Spleen (tissue), 7 donors: ENCODE measurements at regions not wholly inside any gene's neighbourhood (a gene's known extent, or its start where the extent isn't known, plus 50 kb on each side); places are given as distances from the start of the nearest gene placed in this dataset.

Experiments
- POLR2A ChIP-seq, 3 donors: fragments of 450-650 bp; IDR thresholded peaks; one replicate each; pipeline ENCODE4 v1.5.1; 2017; ENCODE audit warnings: antibody characterized with exemption in 3 of 3, mild to moderate bottlenecking in 1 of 3
- POLR2AphosphoS5 ChIP-seq, 3 donors: sonication (generic); formaldehyde crosslinking; IDR thresholded peaks; one replicate each; pipeline ENCODE4 v1.5.1; 2017; ENCODE audit warnings: antibody characterized with exemption in 3 of 3
- TF ChIP-seq, protein P1 (sequence below), 11 experiments: fragments of 200-600 bp in 7 of 11; fragments of 450-650 bp in 4 of 11; sonication (generic) in 4 of 11; IDR thresholded peaks in 8 of 11; conservative IDR thresholded peaks in 3 of 11; 1 replicate in 7 of 11; 2 replicates in 4 of 11; pipeline versions ENCODE4 v1.4.0 to v1.8.0; 2016 to 2021; ENCODE audit warnings: antibody characterized with exemption in 11 of 11, inconsistent platforms in 4 of 11, mild to moderate bottlenecking in 1 of 11
- donor health status: DM: no; HTN: no; CAD: no; lungs with moderate emphysema.
- donor health status: DM: no; HTN: no; CAD: no.
- donor health status: DM: no; HTN: no; CAD: no.

DNA sequence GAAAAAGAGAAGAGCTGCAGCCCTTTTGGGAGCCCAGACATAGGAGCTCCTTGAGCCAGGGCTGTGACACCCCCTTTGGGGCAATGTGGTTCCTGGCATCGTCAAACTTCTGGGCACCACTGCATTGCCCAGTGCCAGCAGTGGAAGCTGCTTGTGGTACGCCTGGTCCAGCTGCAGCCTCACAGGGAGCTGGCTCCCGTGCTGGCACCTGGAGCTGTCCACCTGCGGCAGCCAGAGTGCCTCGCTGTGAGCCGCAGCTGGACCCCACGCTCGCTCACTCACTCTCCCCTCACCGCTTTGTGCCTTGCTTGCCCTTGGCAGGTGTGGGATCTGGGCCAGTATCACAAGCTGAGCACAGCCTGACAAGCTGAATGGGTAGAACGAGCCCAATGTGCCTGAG lies 1150.8 kb upstream of the CDH6 start:
- TF ChIP-seq, protein P1, sequence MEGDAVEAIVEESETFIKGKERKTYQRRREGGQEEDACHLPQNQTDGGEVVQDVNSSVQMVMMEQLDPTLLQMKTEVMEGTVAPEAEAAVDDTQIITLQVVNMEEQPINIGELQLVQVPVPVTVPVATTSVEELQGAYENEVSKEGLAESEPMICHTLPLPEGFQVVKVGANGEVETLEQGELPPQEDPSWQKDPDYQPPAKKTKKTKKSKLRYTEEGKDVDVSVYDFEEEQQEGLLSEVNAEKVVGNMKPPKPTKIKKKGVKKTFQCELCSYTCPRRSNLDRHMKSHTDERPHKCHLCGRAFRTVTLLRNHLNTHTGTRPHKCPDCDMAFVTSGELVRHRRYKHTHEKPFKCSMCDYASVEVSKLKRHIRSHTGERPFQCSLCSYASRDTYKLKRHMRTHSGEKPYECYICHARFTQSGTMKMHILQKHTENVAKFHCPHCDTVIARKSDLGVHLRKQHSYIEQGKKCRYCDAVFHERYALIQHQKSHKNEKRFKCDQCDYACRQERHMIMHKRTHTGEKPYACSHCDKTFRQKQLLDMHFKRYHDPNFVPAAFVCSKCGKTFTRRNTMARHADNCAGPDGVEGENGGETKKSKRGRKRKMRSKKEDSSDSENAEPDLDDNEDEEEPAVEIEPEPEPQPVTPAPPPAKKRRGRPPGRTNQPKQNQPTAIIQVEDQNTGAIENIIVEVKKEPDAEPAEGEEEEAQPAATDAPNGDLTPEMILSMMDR (IDR thresholded peaks at IDR 0.05 in 8 of 11, conservative IDR thresholded peaks at IDR 0.05 in 3 of 11): no peak
- no peak for TF ChIP-seq POLR2A (IDR thresholded peaks at IDR 0.05)
- TF ChIP-seq POLR2AphosphoS5 (IDR thresholded peaks at IDR 0.05): no peak
